HG03135 (cell line): ENCODE measurements at regions not wholly inside any gene's neighbourhood (a gene's known extent, or its start where the extent isn't known, plus 50 kb on each side); places are given as distances from the start of the nearest gene placed in this dataset.
"Not testable (repeated sequence)": the region's sequence is repeated elsewhere in the genome, so short reads cannot be mapped to it uniquely, and the experiment has no call there.

Experiments used
- ATAC-seq: cut with Tn5 transposase; IDR thresholded peaks from one replicate; pipeline ENCODE4 v1.9.1; 2021; ENCODE audit warnings: mild to moderate bottlenecking, moderate library complexity; ENCODE audit not compliant: unreplicated experiment

DNA sequence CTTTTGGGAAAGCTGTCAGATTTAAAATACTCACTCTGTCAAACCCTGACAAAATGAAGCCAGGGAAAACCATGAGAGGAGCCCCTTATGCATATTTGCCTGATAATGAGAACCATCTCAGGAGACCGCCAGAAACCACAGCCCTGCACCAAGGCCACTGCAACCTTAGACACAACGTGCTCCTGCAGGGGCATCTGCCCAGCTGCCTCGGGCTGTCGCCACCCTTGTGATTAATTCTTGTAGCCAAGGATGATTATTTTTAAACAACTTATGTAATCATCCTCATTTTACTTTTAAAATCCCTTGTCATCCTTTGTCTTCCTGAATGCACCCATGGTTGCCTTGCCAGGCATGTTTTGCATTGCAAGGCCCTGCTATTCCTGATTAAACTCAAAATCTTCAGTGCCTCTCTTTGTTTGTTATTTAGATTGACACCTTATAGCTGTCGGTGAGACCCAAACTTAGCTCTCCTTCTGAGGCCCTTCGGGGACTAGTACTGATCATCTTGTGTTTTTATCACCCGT is 766.4 kb upstream of the TMEM132C start:
- ATAC-seq: no peak

DNA sequence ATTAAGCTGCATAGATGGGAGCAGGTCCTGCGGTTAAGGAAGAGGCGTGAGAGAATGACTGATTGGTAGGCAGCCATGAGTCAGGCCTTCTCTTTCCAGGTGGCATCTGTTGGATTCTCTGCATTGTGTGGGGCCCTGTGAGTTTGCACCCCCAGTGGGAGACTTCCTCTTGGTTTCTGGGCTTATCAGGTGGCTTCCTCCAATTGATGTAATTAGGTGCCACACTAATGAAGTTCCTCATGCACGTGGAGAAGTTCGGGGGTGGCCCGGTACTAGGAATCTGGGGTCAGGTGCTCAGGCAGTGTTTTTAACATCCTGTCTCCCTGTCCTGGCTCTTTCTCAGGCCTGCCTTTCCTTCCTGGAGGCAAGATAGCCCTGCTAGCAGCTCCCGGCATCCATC is 765.1 kb upstream of the TMEM132C start:
- ATAC-seq: no peak

- ATAC-seq: no peak
Measured at GRCh38 chr12:127503246-127503645, 763.7 kb upstream of the TMEM132C start.

DNA sequence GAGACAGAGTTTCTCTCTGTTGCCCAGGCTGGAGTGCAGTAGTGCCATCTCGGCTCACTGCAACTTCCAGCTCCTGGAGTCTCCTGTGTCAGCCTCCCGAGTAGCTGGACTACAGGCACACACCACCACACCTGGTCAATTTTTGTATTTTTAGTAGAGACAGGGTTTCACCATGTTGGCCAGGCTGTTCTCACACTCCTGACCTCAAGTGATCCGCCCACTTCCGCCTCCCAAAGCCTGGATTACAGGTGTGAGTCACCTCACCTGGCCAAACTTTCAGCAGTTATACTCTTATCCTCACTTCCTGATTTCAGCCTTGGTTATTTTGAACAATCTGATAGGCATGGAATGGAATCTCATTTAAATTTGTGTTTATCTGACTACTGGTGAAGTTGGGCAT is 763.0 kb upstream of the TMEM132C start:
- ATAC-seq: not testable (repeated sequence)

DNA sequence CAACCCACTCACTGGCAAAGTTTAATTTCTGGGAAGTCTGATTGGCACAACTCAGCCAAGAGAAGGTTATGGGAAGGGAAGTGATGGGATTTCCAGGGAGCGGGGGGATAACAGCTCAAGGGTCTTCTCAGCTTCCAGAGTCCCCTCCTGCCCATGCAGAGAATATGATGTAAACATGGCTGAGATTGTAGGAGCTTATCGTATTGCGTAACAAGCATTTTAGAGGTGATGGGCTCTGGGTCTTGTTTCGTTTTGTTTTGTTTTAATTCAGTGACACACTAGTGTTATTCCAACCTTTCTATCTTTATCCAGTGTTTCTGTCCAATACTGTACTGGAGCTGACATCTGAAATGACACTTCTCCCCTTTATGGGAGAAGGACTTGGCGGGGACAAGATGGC is 762.1 kb upstream of the TMEM132C start:
- no peak for ATAC-seq

DNA sequence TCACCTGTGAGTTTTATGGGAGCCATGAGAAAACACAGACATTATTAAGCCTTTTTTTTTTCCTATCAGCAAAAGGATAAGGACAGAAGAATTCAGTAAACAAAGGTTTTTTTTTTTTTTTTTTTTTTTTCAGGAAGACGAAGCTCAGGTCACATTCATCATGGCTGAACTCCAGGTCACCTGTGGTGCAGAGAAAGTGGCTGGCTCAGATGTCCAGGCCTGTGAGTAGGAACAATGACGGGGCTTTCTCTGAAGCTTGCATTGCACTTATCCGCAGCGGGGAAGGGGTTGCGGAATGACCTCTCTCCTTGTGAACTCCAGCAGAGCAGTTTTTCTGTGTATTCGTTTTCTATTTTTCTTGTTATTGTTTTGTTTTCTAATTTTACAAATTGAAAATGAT is 759.6 kb upstream of the TMEM132C start:
- no peak for ATAC-seq

DNA sequence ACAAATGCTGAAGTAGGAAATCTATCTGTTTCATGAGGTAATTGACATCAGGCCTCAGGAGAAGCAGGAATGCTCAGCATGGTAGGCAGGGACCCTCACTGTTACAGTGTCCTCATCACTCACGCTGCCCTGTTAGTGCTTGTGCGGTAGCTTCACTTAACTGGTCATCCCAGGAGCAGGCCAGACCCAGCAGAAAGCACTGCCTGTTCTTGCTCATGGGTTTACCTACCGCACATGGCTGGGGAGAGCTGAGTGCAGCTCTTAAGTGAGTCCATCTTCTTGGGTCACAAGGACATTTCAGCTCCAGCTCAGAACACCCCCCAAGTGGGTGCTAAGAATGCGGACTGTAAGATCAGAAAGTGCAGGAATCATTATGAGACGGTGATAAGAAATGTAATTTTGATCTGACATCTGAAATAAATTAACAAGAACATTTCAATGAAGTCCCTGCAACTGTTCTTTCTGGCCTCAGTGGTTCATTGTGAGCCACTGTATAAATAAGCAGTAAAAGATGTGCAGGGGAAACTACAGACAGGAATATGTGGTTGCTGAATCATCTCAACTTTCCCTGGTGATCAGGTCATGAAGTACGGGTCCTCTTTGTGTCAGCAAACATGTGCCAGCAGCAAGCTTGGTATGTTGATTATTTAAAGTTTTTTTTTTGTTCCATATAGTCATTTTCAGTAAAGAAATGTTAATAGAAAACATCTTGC is 757.7 kb upstream of the TMEM132C start:
- no peak for ATAC-seq

DNA sequence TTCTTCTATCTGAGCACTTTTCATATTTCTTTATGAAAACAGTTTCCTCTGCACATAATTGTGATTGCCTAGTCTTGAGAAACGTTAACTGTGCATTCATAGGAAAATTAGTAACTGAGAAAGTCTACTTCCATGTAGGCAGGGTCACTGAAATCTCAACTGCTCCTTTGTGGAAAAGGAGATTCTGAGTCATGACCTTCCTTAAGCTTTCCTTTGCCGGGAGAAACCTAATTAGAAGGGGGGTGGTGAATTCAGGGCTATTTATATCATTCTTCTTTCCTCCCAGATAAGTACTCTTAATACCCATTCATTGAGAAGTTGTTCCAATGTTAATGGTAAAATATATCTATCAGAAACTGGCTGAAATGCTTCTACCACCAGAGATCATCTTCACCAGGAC is 751.0 kb upstream of the TMEM132C start:
- no peak for ATAC-seq

- ATAC-seq: no peak
Measured at GRCh38 chr12:127516467-127516866, 750.5 kb upstream of the TMEM132C start.

- ATAC-seq: no peak
Measured at GRCh38 chr12:127519779-127520178, 747.2 kb upstream of the TMEM132C start.

- no peak for ATAC-seq
Measured at GRCh38 chr12:127526925-127527324, 740.0 kb upstream of the TMEM132C start.

DNA sequence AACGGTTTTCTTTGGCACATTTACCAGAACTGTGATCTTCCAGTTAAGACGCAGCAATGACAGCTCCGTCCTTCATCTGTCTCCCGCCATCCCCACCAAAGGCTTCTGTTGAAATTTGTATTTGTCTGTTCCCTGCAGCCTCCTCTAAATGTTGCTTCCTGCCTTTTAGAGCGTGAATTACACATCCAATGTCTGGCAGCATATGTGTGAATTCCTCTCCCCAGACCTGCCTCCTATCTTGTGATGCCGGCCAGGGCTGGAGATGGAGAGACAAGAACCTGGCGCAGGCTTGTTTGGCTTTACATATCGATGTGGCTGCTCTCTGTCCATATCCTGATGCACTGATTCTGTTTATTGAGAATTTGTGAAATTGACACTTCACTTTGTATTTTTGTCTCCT is 738.4 kb upstream of the TMEM132C start:
- ATAC-seq: no peak

GRCh38 chr12:127531542-127531941 is 735.4 kb upstream of the TMEM132C start:
- ATAC-seq: no peak

GRCh38 chr12:127533353-127533752 is 733.6 kb upstream of the TMEM132C start:
- ATAC-seq: no peak

DNA sequence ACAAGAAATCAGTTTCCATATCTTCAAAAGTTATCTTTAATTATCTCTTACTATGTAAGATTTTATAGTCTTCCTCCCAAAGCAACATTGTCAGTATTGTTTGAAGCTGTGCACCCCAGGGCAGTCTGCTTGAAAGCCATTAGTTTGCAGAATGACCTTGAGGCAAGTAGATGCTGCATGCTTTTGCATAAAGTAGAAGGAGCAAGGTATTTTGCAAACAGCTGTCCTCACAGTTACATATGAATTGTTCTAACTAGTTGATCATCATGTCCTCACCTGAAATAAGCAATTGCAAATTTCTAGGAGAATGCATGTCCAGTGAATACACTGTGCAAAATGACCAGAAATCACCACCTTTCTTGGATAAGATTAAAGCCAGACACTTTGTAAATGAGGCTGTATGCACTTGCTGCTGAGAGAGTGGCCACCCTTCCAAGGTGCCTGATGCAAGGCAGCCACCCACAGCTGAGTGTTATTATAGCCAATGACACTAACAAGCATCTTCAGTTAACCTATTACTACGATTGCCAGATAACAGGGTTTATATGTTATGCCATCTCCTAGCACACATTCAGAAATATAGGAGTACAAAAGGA is 730.0 kb upstream of the TMEM132C start:
- no peak for ATAC-seq

DNA sequence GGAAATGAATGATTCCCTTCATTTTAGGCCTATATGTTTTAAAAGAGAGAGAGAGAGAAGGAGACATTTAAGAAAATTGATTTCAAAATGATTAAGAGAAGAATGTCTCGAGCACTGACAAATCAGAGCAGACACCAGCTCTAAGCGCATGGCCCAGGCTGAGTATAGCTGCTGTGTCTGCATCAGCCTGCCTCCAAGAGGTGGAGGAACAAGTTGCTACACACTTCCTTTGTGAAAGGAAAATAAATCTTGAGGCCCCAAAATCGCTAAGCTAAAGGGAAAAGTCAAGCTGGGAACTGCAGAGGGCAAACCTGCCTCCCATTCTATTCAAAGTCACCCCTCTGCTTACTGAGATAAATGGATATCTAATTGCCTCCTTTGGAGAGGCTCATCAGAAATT is 728.7 kb upstream of the TMEM132C start:
- ATAC-seq: no peak

GRCh38 chr12:127539226-127539858 is 727.6 kb upstream of the TMEM132C start:
- ATAC-seq: no peak

DNA sequence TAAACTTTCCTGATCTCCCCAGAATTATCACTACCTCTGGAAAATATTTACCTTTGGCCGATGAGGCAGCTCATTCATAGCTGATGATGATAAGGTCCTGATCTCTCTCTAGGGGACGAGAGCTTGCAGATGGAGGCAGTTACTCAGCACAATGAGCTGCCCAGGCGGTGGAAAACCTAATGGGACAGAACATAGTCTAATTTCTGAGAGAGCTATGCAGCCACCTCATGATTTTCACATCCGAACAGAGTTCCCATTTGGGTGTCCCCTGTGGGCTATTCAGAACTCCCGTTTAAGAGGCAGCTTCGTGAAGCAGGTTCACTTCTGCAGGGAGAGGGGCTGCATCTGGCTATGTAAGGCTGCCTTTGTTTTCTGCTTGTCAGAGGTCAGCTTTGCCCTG is 724.6 kb upstream of the TMEM132C start:
- no peak for ATAC-seq

DNA sequence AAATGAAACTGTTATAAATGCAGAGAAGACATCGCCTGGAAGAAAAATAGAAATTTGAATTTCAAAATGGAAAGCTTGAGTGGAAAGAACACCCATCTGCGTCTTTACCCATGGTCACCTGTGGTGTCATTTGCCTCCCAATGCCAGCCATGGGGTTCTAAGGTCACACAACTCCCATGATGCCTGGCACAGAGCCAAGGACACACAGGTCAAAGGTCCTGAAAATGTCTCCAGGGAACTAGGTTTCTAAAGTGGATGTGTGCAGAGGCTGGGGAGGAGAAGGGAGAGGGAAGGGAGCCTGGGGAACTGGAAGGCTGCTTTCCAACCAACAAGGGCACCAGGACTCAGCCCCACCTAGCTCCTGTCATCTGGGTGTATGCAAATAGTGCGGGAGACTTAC is 724.0 kb upstream of the TMEM132C start:
- no peak for ATAC-seq

GRCh38 chr12:127546721-127547505 is 720.1 kb upstream of the TMEM132C start:
- ATAC-seq: no peak

DNA sequence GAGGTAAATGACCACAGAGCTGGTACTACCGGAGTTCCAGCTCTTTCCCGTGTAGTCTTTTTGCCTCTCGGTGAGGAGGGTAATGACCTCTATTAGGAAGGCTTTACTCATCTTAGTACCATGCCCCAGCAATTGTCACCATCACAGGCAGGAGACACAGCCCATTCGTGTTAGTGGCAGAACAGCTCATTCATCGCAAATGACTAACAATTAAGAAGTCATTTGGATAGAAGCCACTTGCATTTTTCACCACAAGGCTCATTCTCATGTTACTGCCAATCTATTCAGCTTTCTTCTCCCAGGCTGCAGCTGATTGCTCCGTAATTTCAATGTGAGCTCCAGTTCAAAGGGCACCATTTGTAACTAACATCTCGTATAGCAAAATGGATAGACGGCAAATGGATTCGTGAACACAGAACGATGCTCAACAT is 718.8 kb upstream of the TMEM132C start:
- ATAC-seq: no peak
